ENCODE measurements at regions not wholly inside any gene's neighbourhood (a gene's known extent, or its start where the extent isn't known, plus 50 kb on each side); places are given as distances from the start of the nearest gene placed in this dataset.

DNA sequence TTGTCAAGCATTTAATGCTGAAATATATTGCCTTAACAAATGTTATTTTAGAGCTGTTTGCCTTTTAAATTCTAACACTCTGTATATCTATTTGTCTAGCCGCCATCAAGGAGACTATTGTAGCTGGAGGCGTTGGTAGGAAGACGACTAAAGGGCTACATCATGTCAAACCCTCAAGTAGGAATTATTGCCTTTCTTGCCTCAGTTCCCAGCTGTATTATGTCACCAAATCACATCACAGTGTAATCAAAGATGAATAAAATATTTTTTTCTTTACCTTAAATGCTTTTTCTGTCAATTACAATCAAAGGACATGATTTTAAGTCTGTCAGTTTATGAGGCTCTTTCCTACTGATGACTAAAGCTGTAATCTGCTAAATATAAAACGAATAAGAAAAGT, 233.1 kb downstream of the ZIC4 start (continued):
- TF ChIP-seq, protein P1, sequence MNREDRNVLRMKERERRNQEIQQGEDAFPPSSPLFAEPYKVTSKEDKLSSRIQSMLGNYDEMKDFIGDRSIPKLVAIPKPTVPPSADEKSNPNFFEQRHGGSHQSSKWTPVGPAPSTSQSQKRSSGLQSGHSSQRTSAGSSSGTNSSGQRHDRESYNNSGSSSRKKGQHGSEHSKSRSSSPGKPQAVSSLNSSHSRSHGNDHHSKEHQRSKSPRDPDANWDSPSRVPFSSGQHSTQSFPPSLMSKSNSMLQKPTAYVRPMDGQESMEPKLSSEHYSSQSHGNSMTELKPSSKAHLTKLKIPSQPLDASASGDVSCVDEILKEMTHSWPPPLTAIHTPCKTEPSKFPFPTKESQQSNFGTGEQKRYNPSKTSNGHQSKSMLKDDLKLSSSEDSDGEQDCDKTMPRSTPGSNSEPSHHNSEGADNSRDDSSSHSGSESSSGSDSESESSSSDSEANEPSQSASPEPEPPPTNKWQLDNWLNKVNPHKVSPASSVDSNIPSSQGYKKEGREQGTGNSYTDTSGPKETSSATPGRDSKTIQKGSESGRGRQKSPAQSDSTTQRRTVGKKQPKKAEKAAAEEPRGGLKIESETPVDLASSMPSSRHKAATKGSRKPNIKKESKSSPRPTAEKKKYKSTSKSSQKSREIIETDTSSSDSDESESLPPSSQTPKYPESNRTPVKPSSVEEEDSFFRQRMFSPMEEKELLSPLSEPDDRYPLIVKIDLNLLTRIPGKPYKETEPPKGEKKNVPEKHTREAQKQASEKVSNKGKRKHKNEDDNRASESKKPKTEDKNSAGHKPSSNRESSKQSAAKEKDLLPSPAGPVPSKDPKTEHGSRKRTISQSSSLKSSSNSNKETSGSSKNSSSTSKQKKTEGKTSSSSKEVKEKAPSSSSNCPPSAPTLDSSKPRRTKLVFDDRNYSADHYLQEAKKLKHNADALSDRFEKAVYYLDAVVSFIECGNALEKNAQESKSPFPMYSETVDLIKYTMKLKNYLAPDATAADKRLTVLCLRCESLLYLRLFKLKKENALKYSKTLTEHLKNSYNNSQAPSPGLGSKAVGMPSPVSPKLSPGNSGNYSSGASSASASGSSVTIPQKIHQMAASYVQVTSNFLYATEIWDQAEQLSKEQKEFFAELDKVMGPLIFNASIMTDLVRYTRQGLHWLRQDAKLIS (CRISPR knock-in tag; IDR thresholded peaks at IDR 0.05; ENCODE audit: borderline replicate concordance), result no peak
- TF ChIP-seq, protein P2, sequence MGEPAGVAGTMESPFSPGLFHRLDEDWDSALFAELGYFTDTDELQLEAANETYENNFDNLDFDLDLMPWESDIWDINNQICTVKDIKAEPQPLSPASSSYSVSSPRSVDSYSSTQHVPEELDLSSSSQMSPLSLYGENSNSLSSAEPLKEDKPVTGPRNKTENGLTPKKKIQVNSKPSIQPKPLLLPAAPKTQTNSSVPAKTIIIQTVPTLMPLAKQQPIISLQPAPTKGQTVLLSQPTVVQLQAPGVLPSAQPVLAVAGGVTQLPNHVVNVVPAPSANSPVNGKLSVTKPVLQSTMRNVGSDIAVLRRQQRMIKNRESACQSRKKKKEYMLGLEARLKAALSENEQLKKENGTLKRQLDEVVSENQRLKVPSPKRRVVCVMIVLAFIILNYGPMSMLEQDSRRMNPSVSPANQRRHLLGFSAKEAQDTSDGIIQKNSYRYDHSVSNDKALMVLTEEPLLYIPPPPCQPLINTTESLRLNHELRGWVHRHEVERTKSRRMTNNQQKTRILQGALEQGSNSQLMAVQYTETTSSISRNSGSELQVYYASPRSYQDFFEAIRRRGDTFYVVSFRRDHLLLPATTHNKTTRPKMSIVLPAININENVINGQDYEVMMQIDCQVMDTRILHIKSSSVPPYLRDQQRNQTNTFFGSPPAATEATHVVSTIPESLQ (CRISPR knock-in tag; IDR thresholded peaks at IDR 0.05), result no peak
- no peak for TF ChIP-seq TEAD1 (CRISPR knock-in tag; IDR thresholded peaks at IDR 0.05)

DNA sequence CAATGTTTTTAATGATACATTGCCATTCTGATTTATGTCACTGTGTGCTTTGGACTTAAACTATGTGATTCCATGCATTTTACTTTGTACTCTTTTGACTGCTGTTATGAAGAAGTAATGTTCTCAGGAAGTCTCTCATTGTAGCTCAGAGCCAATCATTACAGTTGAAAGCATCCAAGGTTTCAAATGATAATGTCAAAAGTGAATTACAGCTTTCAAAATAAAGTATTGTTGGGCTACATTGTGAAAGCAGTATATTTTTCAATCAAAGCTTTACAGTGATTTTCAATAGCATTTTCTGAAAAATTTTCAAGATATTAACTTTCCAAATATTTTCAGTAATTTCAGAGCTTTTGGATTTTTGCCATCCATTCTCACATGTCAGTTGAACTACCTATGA, 243.6 kb downstream of the ZIC4 start:
- H3K4me1 Mint-ChIP-seq, result peaks cover 15% of the 10 kb centered on the region
- no peak overlapping the region for H3K4me3 Mint-ChIP-seq
- no peaks in the 10 kb centered on the region for H3K9me3 Mint-ChIP-seq
- ChIA-PET POLR2A (no interaction called here), CTCF (interaction anchor here (0.9 to 1.8 kb wide), 2 partner anchors 42 to 91 kb away, joined by 3 to 4 read pairs; no protein-coding TSS in a partner anchor)
- no peak for TF ChIP-seq ZBTB21 (CRISPR knock-in tag; IDR thresholded peaks at IDR 0.05; ENCODE audit: borderline replicate concordance)
- TF ChIP-seq ZNF121 (CRISPR knock-in tag; IDR thresholded peaks at IDR 0.05), result no peak
- TF ChIP-seq, protein P1 (CRISPR knock-in tag; IDR thresholded peaks at IDR 0.05; ENCODE audit: borderline replicate concordance), result no peak
- no peak for TF ChIP-seq PRRX2 (CRISPR knock-in tag; IDR thresholded peaks at IDR 0.05)
- no peak for TF ChIP-seq SMAD3 (CRISPR knock-in tag; IDR thresholded peaks at IDR 0.05; ENCODE audit: borderline replicate concordance)
- no peaks in the 10 kb centered on the region; the same call in 1 of the 2 replicates for H3K27me3 Mint-ChIP-seq (ENCODE audit: low read depth)
- H3K36me3 Mint-ChIP-seq, result no peaks in the 10 kb centered on the region
- no peak for ATAC-seq
- H3K27ac Mint-ChIP-seq, result no peak overlapping the region
- DNase-seq (ENCODE audit: low spot score), result no peak

DNA sequence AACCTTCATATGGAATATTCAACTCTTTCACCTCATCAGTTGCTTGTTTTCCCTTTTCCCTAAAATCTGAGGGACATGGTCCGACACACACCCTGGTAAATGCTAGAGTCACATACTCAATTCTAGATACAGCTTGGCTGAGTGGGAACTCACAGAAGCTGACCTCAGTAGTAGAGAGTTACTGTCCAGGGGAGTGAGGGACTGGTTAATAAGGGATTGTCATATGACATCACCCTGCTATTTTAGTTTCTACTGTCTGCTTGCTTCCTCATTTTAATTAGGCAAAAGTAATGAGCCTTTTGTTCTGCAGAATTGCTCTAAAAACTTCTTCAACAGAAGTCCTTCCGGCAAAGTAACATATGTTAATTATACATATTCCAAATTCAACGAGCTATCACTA, 244.5 kb downstream of the ZIC4 start:
- peak overlapping the region; percentile 64 for H3K27ac Mint-ChIP-seq
- POLR2A ChIA-PET, result interaction anchor here (0.6 kb wide), 1 partner anchor 42 kb away, joined by 3 read pairs; no protein-coding TSS in a partner anchor
- CTCF ChIA-PET, result interaction anchor here (1.8 kb wide), 1 partner anchor 41 kb away, joined by 3 read pairs; no protein-coding TSS in a partner anchor
- no peak overlapping the region for H3K4me3 Mint-ChIP-seq
- H3K4me1 Mint-ChIP-seq, result peaks cover 15% of the 10 kb centered on the region
- DNase-seq (ENCODE audit: low spot score), result no peak
- H3K27me3 Mint-ChIP-seq (ENCODE audit: low read depth), result no peaks in the 10 kb centered on the region; the same call in 1 of the 2 replicates
- ATAC-seq, result no peak
- no peaks in the 10 kb centered on the region for H3K36me3 Mint-ChIP-seq
- no peaks in the 10 kb centered on the region for H3K9me3 Mint-ChIP-seq
- TF ChIP-seq NR3C1 (CRISPR knock-in tag; conservative IDR thresholded peaks at IDR 0.05; ENCODE audit: low read depth) (no peak), TP53 (CRISPR knock-in tag; IDR thresholded peaks at IDR 0.05) (no peak), TEAD1 (CRISPR knock-in tag; IDR thresholded peaks at IDR 0.05) (no peak)
- TF ChIP-seq, protein P3, sequence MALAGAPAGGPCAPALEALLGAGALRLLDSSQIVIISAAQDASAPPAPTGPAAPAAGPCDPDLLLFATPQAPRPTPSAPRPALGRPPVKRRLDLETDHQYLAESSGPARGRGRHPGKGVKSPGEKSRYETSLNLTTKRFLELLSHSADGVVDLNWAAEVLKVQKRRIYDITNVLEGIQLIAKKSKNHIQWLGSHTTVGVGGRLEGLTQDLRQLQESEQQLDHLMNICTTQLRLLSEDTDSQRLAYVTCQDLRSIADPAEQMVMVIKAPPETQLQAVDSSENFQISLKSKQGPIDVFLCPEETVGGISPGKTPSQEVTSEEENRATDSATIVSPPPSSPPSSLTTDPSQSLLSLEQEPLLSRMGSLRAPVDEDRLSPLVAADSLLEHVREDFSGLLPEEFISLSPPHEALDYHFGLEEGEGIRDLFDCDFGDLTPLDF (CRISPR knock-in tag; IDR thresholded peaks at IDR 0.05), result no peak
- TF ChIP-seq, protein P2 (CRISPR knock-in tag; IDR thresholded peaks at IDR 0.05), result no peak
- TF ChIP-seq, protein P4, sequence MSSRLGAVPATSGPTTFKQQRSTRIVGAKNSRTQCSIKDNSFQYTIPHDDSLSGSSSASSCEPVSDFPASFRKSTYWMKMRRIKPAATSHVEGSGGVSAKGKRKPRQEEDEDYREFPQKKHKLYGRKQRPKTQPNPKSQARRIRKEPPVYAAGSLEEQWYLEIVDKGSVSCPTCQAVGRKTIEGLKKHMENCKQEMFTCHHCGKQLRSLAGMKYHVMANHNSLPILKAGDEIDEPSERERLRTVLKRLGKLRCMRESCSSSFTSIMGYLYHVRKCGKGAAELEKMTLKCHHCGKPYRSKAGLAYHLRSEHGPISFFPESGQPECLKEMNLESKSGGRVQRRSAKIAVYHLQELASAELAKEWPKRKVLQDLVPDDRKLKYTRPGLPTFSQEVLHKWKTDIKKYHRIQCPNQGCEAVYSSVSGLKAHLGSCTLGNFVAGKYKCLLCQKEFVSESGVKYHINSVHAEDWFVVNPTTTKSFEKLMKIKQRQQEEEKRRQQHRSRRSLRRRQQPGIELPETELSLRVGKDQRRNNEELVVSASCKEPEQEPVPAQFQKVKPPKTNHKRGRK (CRISPR knock-in tag; IDR thresholded peaks at IDR 0.05; ENCODE audit: borderline replicate concordance), result no peak
- TF ChIP-seq, protein P5, sequence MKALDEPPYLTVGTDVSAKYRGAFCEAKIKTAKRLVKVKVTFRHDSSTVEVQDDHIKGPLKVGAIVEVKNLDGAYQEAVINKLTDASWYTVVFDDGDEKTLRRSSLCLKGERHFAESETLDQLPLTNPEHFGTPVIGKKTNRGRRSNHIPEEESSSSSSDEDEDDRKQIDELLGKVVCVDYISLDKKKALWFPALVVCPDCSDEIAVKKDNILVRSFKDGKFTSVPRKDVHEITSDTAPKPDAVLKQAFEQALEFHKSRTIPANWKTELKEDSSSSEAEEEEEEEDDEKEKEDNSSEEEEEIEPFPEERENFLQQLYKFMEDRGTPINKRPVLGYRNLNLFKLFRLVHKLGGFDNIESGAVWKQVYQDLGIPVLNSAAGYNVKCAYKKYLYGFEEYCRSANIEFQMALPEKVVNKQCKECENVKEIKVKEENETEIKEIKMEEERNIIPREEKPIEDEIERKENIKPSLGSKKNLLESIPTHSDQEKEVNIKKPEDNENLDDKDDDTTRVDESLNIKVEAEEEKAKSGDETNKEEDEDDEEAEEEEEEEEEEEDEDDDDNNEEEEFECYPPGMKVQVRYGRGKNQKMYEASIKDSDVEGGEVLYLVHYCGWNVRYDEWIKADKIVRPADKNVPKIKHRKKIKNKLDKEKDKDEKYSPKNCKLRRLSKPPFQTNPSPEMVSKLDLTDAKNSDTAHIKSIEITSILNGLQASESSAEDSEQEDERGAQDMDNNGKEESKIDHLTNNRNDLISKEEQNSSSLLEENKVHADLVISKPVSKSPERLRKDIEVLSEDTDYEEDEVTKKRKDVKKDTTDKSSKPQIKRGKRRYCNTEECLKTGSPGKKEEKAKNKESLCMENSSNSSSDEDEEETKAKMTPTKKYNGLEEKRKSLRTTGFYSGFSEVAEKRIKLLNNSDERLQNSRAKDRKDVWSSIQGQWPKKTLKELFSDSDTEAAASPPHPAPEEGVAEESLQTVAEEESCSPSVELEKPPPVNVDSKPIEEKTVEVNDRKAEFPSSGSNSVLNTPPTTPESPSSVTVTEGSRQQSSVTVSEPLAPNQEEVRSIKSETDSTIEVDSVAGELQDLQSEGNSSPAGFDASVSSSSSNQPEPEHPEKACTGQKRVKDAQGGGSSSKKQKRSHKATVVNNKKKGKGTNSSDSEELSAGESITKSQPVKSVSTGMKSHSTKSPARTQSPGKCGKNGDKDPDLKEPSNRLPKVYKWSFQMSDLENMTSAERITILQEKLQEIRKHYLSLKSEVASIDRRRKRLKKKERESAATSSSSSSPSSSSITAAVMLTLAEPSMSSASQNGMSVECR (CRISPR knock-in tag; IDR thresholded peaks at IDR 0.05; ENCODE audit: borderline replicate concordance), result no peak

Data from WTC11 (cell line).